ENCODE measurements at regions not wholly inside any gene's neighbourhood (a gene's known extent, or its start where the extent isn't known, plus 50 kb on each side); places are given as distances from the start of the nearest gene placed in this dataset.

- TF ChIP-seq, protein P1, sequence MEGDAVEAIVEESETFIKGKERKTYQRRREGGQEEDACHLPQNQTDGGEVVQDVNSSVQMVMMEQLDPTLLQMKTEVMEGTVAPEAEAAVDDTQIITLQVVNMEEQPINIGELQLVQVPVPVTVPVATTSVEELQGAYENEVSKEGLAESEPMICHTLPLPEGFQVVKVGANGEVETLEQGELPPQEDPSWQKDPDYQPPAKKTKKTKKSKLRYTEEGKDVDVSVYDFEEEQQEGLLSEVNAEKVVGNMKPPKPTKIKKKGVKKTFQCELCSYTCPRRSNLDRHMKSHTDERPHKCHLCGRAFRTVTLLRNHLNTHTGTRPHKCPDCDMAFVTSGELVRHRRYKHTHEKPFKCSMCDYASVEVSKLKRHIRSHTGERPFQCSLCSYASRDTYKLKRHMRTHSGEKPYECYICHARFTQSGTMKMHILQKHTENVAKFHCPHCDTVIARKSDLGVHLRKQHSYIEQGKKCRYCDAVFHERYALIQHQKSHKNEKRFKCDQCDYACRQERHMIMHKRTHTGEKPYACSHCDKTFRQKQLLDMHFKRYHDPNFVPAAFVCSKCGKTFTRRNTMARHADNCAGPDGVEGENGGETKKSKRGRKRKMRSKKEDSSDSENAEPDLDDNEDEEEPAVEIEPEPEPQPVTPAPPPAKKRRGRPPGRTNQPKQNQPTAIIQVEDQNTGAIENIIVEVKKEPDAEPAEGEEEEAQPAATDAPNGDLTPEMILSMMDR (IDR thresholded peaks at IDR 0.05): no peak
- TF ChIP-seq POLR2A (IDR thresholded peaks at IDR 0.05) (no peak), EP300 (IDR thresholded peaks at IDR 0.05; ENCODE audit: low read depth) (no peak), POLR2AphosphoS5 (IDR thresholded peaks at IDR 0.05) (no peak)
These were observed 353.3 kb upstream of the GNPDA2 start for GRCh38 chr4:45079616-45080015.
